Chondrocyte (in vitro differentiated cells): ENCODE measurements at regions not wholly inside any gene's neighbourhood (a gene's known extent, or its start where the extent isn't known, plus 50 kb on each side); places are given as distances from the start of the nearest gene placed in this dataset.
"Not testable (repeated sequence)": the region's sequence is repeated elsewhere in the genome, so short reads cannot be mapped to it uniquely, and the experiment has no call there.

Experiments
- DNase-seq: peaks from one replicate; pipeline ENCODE4 v3.0.0; 2021; ENCODE audit warnings: mixed read lengths, low spot score
- H3K27ac Mint-ChIP-seq: one replicate; pipeline ENCODE4 v1.8.0; 2021; ENCODE audit warnings: mild to moderate bottlenecking, moderate library complexity, mixed read lengths; ENCODE audit not compliant: unreplicated experiment
- H3K27me3 Mint-ChIP-seq: 2 replicates; pipeline ENCODE4 v1.8.0; 2021; ENCODE audit warnings: low read depth, mixed read lengths
- H3K36me3 Mint-ChIP-seq: 2 replicates; pipeline ENCODE4 v1.8.0; 2021; ENCODE audit warnings: low read depth, mixed read lengths
- H3K4me1 Mint-ChIP-seq: 2 replicates; pipeline ENCODE4 v1.8.0; 2021; ENCODE audit warnings: low read depth, mild to moderate bottlenecking, mixed read lengths
- H3K4me3 Mint-ChIP-seq: one replicate; pipeline ENCODE4 v1.8.0; 2021; ENCODE audit warnings: mild to moderate bottlenecking, moderate library complexity, mixed read lengths; ENCODE audit not compliant: unreplicated experiment
- H3K9me3 Mint-ChIP-seq: 2 replicates; pipeline ENCODE4 v1.8.0; 2021; ENCODE audit warnings: low read depth, mixed read lengths
- TF ChIP-seq, protein P1 (sequence below): fragments of 200-600 bp; sonication (generic); IDR thresholded peaks from 2 replicates; pipeline ENCODE4 v1.5.0; 2021; ENCODE audit warnings: antibody characterized with exemption, mild to moderate bottlenecking, moderate library complexity

DNA sequence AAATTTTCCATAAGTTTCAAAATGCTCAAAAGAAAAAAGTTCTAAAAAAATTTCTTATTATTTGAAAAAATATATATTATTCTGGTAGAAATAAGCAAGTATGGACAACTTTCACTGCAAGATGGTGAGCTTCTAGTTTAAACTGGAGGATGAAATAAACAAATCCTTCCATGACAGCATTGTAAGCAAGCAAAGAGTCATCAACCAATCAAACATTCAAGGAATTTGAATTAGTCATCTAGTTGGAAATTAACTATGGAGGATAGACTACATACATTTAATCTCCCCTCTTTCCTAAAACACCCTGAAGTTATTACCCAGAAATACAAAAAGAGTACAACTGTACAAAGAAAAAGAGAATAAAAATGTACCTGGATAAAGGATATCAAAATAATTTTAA lies 51.0 kb upstream of the IRX5 start:
- DNase-seq = no peak
- Mint-ChIP-seq H3K9me3 (peaks cover 19% of the 10 kb centered on the region), H3K4me3 (no peak overlapping the region), H3K27me3 (no peaks in the 10 kb centered on the region), H3K4me1 (no peaks in the 10 kb centered on the region), H3K27ac (no peak overlapping the region), H3K36me3 (peaks cover 2% of the 10 kb centered on the region)
- TF ChIP-seq, protein P1, sequence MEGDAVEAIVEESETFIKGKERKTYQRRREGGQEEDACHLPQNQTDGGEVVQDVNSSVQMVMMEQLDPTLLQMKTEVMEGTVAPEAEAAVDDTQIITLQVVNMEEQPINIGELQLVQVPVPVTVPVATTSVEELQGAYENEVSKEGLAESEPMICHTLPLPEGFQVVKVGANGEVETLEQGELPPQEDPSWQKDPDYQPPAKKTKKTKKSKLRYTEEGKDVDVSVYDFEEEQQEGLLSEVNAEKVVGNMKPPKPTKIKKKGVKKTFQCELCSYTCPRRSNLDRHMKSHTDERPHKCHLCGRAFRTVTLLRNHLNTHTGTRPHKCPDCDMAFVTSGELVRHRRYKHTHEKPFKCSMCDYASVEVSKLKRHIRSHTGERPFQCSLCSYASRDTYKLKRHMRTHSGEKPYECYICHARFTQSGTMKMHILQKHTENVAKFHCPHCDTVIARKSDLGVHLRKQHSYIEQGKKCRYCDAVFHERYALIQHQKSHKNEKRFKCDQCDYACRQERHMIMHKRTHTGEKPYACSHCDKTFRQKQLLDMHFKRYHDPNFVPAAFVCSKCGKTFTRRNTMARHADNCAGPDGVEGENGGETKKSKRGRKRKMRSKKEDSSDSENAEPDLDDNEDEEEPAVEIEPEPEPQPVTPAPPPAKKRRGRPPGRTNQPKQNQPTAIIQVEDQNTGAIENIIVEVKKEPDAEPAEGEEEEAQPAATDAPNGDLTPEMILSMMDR = no peak

- Mint-ChIP-seq H3K4me3 (no peak overlapping the region), H3K9me3 (peaks cover 12% of the 10 kb centered on the region), H3K36me3 (no peaks in the 10 kb centered on the region), H3K27ac (no peak overlapping the region), H3K4me1 (no peaks in the 10 kb centered on the region), H3K27me3 (no peaks in the 10 kb centered on the region)
- TF ChIP-seq, protein P1 = no peak
- no peak for DNase-seq
Measured at GRCh38 chr16:54878301-54878700, 52.4 kb upstream of the IRX5 start.

- Mint-ChIP-seq H3K4me1 (no peaks in the 10 kb centered on the region), H3K9me3 (peaks cover 2% of the 10 kb centered on the region), H3K4me3 (no peak overlapping the region), H3K36me3 (no peaks in the 10 kb centered on the region), H3K27ac (no peak overlapping the region), H3K27me3 (no peaks in the 10 kb centered on the region)
- DNase-seq = no peak
- TF ChIP-seq, protein P1 = no peak
Measured at GRCh38 chr16:54875443-54875842, 55.2 kb upstream of the IRX5 start.

DNA sequence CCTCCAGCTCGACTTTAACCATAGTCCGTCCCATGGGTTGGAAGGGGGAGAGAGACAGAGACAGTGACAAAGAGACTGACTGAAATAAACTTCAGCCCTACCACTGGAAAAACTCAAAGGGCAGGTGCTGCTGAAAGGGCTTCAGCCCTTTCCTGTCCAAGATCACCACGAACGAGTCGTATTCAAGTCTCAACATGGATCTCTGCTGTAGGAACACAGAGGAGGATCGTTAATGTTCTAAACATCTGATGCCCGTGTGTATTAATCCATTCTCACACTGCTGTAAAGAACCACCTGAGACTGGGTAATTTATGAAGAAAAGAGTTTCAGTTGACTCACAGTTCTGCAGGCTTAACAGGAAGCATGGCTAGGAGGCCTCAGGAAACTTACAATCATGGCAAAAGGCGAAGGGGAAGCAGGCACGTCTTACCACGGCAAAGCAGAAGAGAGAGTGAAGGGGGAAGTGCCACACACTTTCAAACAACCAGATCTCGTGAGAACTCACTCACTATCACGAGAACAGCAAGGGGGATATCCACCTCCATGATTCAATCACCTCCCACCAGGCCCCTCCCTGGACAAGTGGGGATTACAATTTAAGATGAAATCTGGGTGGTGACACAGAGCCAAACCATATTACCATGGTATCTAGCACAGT lies 56.8 kb upstream of the IRX5 start:
- H3K9me3 Mint-ChIP-seq, DNase-seq, H3K4me1 Mint-ChIP-seq, H3K27me3 Mint-ChIP-seq, H3K27ac Mint-ChIP-seq, H3K4me3 Mint-ChIP-seq, H3K36me3 Mint-ChIP-seq: not testable (repeated sequence)

DNA sequence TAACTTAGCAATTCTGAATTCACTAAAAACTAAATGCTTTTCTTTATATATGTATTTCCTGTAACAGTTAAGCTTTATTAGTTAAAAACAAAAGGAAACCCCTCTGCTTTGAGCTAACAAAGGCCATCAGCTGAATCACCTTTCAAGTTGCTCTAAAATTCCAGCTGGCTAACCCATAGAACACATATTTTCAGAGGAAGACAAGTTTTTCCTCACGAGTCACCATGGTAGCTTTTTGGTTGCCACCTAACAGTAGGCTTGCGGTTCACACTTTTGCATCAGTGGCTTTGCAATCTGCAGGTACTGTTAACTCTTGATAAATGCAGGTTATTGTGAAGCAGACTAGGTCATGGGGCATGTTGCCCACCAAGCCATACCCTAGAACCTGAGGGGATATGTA lies 57.6 kb upstream of the IRX5 start:
- Mint-ChIP-seq H3K27me3 (no peaks in the 10 kb centered on the region), H3K9me3 (no peaks in the 10 kb centered on the region), H3K36me3 (no peaks in the 10 kb centered on the region), H3K27ac (no peak overlapping the region), H3K4me3 (no peak overlapping the region), H3K4me1 (no peaks in the 10 kb centered on the region)
- no peak for DNase-seq
- TF ChIP-seq, protein P1 = no peak

- H3K27me3 Mint-ChIP-seq = no peaks in the 10 kb centered on the region
- TF ChIP-seq, protein P1 = no peak
- H3K27ac Mint-ChIP-seq = no peak overlapping the region
- H3K36me3 Mint-ChIP-seq = no peaks in the 10 kb centered on the region
- H3K4me3 Mint-ChIP-seq = no peak overlapping the region
- no peaks in the 10 kb centered on the region for H3K4me1 Mint-ChIP-seq
- peaks cover 5% of the 10 kb centered on the region for H3K9me3 Mint-ChIP-seq
- DNase-seq = no peak
Measured at GRCh38 chr16:54870151-54870550, 60.5 kb upstream of the IRX5 start.
